ENCODE measurements at regions not wholly inside any gene's neighbourhood (a gene's known extent, or its start where the extent isn't known, plus 50 kb on each side); places are given as distances from the start of the nearest gene placed in this dataset.

DNA sequence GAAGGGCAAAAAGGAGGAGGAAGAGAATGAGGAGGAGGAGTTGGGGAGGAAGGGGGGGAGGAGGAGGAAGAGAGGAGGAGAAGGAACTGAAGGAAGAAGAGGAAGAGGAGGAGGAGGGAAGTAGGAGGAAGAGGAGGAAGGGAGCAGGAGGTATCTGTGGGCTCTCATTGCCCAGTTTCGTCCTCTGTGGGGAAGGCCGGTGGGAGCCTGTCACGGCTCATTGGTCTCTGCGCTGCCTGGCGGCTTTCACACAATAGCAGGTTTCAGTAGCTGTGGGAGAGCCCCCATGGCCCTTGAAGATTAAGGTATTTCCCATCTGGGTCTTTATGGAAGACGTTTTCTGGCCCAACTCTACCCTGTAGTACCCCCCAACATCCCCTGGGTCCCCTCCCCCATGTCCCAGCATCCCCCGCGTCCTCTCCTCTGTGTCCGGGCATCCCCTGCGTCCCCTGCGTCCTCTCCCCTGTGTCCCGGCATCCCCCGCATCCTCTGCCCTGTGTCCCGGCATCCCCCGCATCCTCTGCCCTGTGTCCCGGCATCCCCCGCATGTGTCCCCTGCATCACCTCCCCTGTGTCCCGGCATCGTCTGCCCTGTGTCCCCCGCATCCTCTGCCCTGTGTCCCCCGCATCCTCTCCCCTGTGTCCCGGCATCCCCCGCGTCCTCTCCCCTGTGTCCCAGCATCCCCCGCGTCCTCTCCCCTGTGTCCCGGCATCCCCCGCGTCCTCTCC lies 278.2 kb upstream of the SFSWAP start:
- no peak overlapping the region for H3K4me3 ChIP-seq (ENCODE audit: low read depth, low read length, poor library complexity, severe bottlenecking)
- H4K20me1 ChIP-seq (ENCODE audit: insufficient read depth, low read length), result no peaks in the 10 kb centered on the region
- H3K9ac ChIP-seq (ENCODE audit: low read length), result no peak overlapping the region
- H3K9me3 ChIP-seq (ENCODE audit: low read length), result no peaks in the 10 kb centered on the region
- no peaks in the 10 kb centered on the region for H3K4me1 ChIP-seq (ENCODE audit: insufficient read depth, low read length, severe bottlenecking)
- TF ChIP-seq, protein P1, sequence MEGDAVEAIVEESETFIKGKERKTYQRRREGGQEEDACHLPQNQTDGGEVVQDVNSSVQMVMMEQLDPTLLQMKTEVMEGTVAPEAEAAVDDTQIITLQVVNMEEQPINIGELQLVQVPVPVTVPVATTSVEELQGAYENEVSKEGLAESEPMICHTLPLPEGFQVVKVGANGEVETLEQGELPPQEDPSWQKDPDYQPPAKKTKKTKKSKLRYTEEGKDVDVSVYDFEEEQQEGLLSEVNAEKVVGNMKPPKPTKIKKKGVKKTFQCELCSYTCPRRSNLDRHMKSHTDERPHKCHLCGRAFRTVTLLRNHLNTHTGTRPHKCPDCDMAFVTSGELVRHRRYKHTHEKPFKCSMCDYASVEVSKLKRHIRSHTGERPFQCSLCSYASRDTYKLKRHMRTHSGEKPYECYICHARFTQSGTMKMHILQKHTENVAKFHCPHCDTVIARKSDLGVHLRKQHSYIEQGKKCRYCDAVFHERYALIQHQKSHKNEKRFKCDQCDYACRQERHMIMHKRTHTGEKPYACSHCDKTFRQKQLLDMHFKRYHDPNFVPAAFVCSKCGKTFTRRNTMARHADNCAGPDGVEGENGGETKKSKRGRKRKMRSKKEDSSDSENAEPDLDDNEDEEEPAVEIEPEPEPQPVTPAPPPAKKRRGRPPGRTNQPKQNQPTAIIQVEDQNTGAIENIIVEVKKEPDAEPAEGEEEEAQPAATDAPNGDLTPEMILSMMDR (IDR thresholded peaks at IDR 0.05; ENCODE audit: low read length), result no peak
- no peak for TF ChIP-seq EZH2 (IDR thresholded peaks at IDR 0.05; ENCODE audit: borderline replicate concordance, low read length)
- no peak overlapping the region for H2AFZ ChIP-seq (ENCODE audit: low read length)
- H3K36me3 ChIP-seq (ENCODE audit: insufficient read depth, low read length), result no peaks in the 10 kb centered on the region
- no peak overlapping the region for H3K27ac ChIP-seq (ENCODE audit: low read depth, low read length, poor library complexity, severe bottlenecking)
- H3K27me3 ChIP-seq (ENCODE audit: insufficient read depth, low read length), result no peaks in the 10 kb centered on the region
- no peak overlapping the region for H3K4me2 ChIP-seq (ENCODE audit: low read length)
- no peaks in the 10 kb centered on the region for H3K9me2 ChIP-seq (ENCODE audit: low read depth, low read length)
- no peaks in the 10 kb centered on the region for H3K79me2 ChIP-seq (ENCODE audit: insufficient read depth, low read length)
- no peaks in the 10 kb centered on the region for H3F3A ChIP-seq (ENCODE audit: insufficient read depth, low read length)

DNA sequence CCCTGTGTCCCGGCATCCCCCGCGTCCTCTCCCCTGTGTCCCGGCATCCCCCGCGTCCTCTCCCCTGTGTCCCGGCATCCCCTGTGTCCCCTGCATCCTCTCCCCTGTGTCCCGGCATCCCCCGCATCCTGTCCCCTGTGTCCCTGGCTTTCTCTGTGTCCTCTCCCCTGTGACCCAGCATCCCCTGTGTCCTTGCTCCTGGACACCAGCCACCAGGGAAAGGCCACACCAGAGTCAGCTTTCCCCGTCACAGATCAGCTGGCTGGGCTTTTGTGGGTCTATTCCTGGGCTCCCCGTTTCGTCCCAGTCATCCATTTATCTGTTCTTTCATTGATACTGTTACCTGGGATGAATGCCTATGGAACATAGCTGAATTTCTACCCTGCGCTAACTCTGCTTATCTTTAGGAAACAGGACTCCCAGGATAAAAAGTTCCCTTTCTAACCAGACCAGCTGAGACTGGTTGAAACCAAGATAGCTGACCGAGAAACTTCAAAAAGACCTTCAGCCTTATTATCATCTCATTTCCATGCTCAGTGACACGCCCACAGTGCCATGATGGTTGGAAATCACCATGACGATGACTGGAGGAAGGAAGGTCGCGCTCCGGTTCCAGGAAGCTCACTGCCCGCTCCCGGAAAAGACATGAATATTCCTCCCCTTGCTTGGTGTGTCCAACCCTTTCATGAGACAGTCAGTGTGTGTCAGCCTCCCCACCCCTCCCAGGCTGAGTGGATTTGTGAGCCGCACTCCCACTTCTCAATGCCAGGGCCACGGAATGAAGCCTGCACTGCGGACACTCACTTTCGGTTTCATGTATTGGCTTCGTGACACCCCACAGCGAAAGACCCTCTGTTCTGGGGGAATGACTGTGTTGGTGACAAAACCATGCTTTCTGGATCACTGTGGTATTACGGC lies 276.4 kb upstream of the SFSWAP start:
- no peaks in the 10 kb centered on the region for H3K9me3 ChIP-seq (ENCODE audit: low read length)

DNA sequence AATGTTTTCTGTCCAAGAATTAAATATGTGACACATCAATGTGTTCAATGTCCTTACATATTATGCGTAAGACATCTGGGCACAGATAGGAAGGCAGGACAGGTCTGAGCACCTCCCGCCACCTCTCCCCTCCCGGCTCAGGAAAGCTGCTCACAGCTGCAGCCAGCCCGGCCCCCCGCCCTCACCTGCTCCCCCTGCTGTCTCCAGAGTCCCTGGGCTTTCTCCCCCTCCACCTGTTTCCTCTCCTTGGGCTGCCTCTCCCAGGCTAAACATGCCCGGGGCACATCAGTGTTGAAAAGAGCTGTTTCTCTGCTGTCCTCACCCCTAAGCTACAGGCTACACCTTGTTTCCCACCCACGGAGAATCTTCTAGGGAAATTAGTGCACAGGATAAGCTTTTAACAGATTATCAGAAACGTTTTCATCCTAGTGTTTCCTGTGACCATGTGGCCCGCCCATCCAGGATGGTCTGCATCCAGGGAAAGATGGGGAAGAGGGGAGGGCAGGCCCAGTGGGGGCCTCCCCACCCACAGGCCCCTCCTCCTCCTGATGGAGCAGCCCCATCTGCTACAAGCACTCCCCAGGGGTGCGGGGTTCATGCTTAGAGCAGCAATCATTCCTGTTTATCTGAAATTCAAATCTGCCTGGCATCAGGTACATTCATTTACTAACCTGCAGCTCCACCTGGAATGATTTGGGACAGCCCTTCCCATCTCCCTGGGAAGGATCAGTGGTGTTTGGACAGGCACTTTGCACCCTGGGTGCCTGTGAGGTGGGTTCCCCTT lies 273.8 kb upstream of the SFSWAP start:
- Histone ChIP-seq H3K4me2 (ENCODE audit: low read length) (no peak overlapping the region), H3K9me2 (ENCODE audit: low read depth, low read length) (no peaks in the 10 kb centered on the region), H3F3A (ENCODE audit: insufficient read depth, low read length) (no peaks in the 10 kb centered on the region), H2AFZ (ENCODE audit: low read length) (no peak overlapping the region), H4K20me1 (ENCODE audit: insufficient read depth, low read length) (no peaks in the 10 kb centered on the region), H3K9ac (ENCODE audit: low read length) (no peak overlapping the region), H3K27me3 (ENCODE audit: insufficient read depth, low read length) (no peaks in the 10 kb centered on the region; the same call in 1 of the 2 replicates), H3K79me2 (ENCODE audit: insufficient read depth, low read length) (no peaks in the 10 kb centered on the region), H3K27ac (ENCODE audit: low read depth, low read length, poor library complexity, severe bottlenecking) (no peak overlapping the region), H3K4me3 (ENCODE audit: low read depth, low read length, poor library complexity, severe bottlenecking) (no peak overlapping the region), H3K9me3 (ENCODE audit: low read length) (no peaks in the 10 kb centered on the region), H3K36me3 (ENCODE audit: insufficient read depth, low read length) (no peaks in the 10 kb centered on the region), H3K4me1 (ENCODE audit: insufficient read depth, low read length, severe bottlenecking) (no peaks in the 10 kb centered on the region)
- TF ChIP-seq EZH2 (IDR thresholded peaks at IDR 0.05; ENCODE audit: borderline replicate concordance, low read length), result no peak
- TF ChIP-seq, protein P1 (IDR thresholded peaks at IDR 0.05; ENCODE audit: low read length), result no peak

More for the DNA sequence above, 276.4 kb upstream of the SFSWAP start:
- H3F3A ChIP-seq (ENCODE audit: insufficient read depth, low read length), result no peaks in the 10 kb centered on the region
- no peaks in the 10 kb centered on the region for H3K9me2 ChIP-seq (ENCODE audit: low read depth, low read length)
- H3K9ac ChIP-seq (ENCODE audit: low read length), result no peak overlapping the region
- H3K4me2 ChIP-seq (ENCODE audit: low read length), result no peak overlapping the region
- no peak overlapping the region for H2AFZ ChIP-seq (ENCODE audit: low read length)
- no peaks in the 10 kb centered on the region for H3K4me1 ChIP-seq (ENCODE audit: insufficient read depth, low read length, severe bottlenecking)
- H3K27me3 ChIP-seq (ENCODE audit: insufficient read depth, low read length), result no peaks in the 10 kb centered on the region; the same call in 1 of the 2 replicates
- no peaks in the 10 kb centered on the region for H4K20me1 ChIP-seq (ENCODE audit: insufficient read depth, low read length)
- no peaks in the 10 kb centered on the region for H3K36me3 ChIP-seq (ENCODE audit: insufficient read depth, low read length)
- no peak overlapping the region for H3K4me3 ChIP-seq (ENCODE audit: low read depth, low read length, poor library complexity, severe bottlenecking)
- TF ChIP-seq, protein P1 (IDR thresholded peaks at IDR 0.05; ENCODE audit: low read length), result no peak
- no peak for TF ChIP-seq EZH2 (IDR thresholded peaks at IDR 0.05; ENCODE audit: borderline replicate concordance, low read length)
- H3K79me2 ChIP-seq (ENCODE audit: insufficient read depth, low read length), result no peaks in the 10 kb centered on the region
- no peak overlapping the region for H3K27ac ChIP-seq (ENCODE audit: low read depth, low read length, poor library complexity, severe bottlenecking)

Data from OCI-LY1 (cell line).